Fibroblast of lung (primary cell): ENCODE measurements at regions not wholly inside any gene's neighbourhood (a gene's known extent, or its start where the extent isn't known, plus 50 kb on each side); places are given as distances from the start of the nearest gene placed in this dataset.

ENCODE experiments used
- DNase-seq, 2 donors: peaks; one replicate each; pipeline versions ENCODE4 v3.0.0 to v3.0.0-alpha.2; 2010; ENCODE audit warnings: low read depth in 2 of 2
- H2AFZ ChIP-seq: 2 replicates; pipeline ENCODE4 v1.5.1; 2012; ENCODE audit warnings: low read length, control low read depth, inconsistent platforms
- H3K27ac ChIP-seq: 2 replicates; pipeline ENCODE4 v1.5.1; 2011; ENCODE audit warnings: low read length, control low read depth; ENCODE audit not compliant: insufficient read depth
- H3K27me3 ChIP-seq: 2 replicates; pipeline ENCODE4 v1.5.1; 2011; ENCODE audit warnings: mild to moderate bottlenecking, low read length; ENCODE audit not compliant: control insufficient read depth, insufficient read depth
- H3K36me3 ChIP-seq: 2 replicates; pipeline ENCODE4 v1.5.1; 2011; ENCODE audit warnings: low read length; ENCODE audit not compliant: control insufficient read depth, insufficient read depth
- H3K4me1 ChIP-seq: 2 replicates; pipeline ENCODE4 v1.5.1; 2011; ENCODE audit warnings: low read length; ENCODE audit not compliant: control insufficient read depth, insufficient read depth; ENCODE audit errors: extremely low read depth
- H3K4me2 ChIP-seq: 2 replicates; pipeline ENCODE4 v1.5.1; 2011; ENCODE audit warnings: low read length, control low read depth; ENCODE audit not compliant: insufficient read depth; ENCODE audit errors: extremely low read depth
- H3K4me3 ChIP-seq, 4 experiments: fragments of 200-600 bp in 1 of 4; sonication (generic) in 1 of 4; replicated peaks in 1 of 4; 2 replicates each; pipeline ENCODE4 v1.5.1; 2011 to 2016; ENCODE audit warnings: low read length in 4 of 4, low read depth in 3 of 4, mild to moderate bottlenecking in 3 of 4, control low read depth in 2 of 4, inconsistent platforms in 1 of 4, mixed read lengths in 1 of 4; ENCODE audit not compliant: insufficient read depth in 1 of 4; ENCODE audit errors: control extremely low read depth in 1 of 4
- H3K79me2 ChIP-seq: 2 replicates; pipeline ENCODE4 v1.5.1; 2012; ENCODE audit warnings: mild to moderate bottlenecking, low read length, inconsistent platforms; ENCODE audit not compliant: control insufficient read depth, insufficient read depth
- H3K9ac ChIP-seq: 2 replicates; pipeline ENCODE4 v1.5.1; 2011; ENCODE audit warnings: mild to moderate bottlenecking, low read length, control low read depth; ENCODE audit not compliant: insufficient read depth
- H3K9me3 ChIP-seq: 2 replicates; pipeline ENCODE4 v1.5.1; 2012; ENCODE audit warnings: low read depth, low read length; ENCODE audit not compliant: control insufficient read depth, insufficient read depth
- H4K20me1 ChIP-seq: 2 replicates; pipeline ENCODE4 v1.5.1; 2011; ENCODE audit warnings: low read length; ENCODE audit not compliant: control insufficient read depth, insufficient read depth; ENCODE audit errors: extremely low read depth
- CTCF ChIP-seq, 2 donors: IDR thresholded peaks in 1 of 2; conservative IDR thresholded peaks in 1 of 2; 1 replicate in 1 of 2; 2 replicates in 1 of 2; pipeline ENCODE4 v1.5.1; 2011 to 2012; ENCODE audit warnings: low read length in 2 of 2, control low read depth in 1 of 2, inconsistent platforms in 1 of 2, low read depth in 1 of 2, mild to moderate bottlenecking in 1 of 2
- EZH2 ChIP-seq: IDR thresholded peaks from 2 replicates; pipeline ENCODE4 v1.5.1; 2012; ENCODE audit warnings: low read length, control low read depth, mild to moderate bottlenecking; ENCODE audit errors: missing control alignments

GRCh38 chr1:201734786-201735185, 94.2 kb upstream of the IPO9 start:
- no peak for DNase-seq
- Histone ChIP-seq H3K27me3 (no peaks in the 10 kb centered on the region), H4K20me1 (peaks cover 7% of the 10 kb centered on the region), H3K36me3 (peaks cover 12% of the 10 kb centered on the region), H3K9ac (no peak overlapping the region), H3K4me3 (no peak overlapping the region), H3K9me3 (no peaks in the 10 kb centered on the region), H3K4me2 (no peak overlapping the region), H3K4me1 (peaks cover 48% of the 10 kb centered on the region), H2AFZ (no peak overlapping the region), H3K79me2 (peaks cover 90% of the 10 kb centered on the region), H3K27ac (no peak overlapping the region)
- no peak for TF ChIP-seq CTCF (conservative IDR thresholded peaks at IDR 0.05 in 1 of 2, IDR thresholded peaks at IDR 0.05 in 1 of 2; ENCODE audit: low read depth in 1 of 2, low read length in 2 of 2)
- no peak for TF ChIP-seq EZH2

- DNase-seq: no peak
- TF ChIP-seq CTCF (conservative IDR thresholded peaks at IDR 0.05 in 1 of 2, IDR thresholded peaks at IDR 0.05 in 1 of 2; ENCODE audit: low read depth in 1 of 2, low read length in 2 of 2): no peak
- no peak for TF ChIP-seq EZH2
- Histone ChIP-seq H3K27me3 (no peaks in the 10 kb centered on the region), H3K4me3 (no peak overlapping the region), H3K36me3 (peaks cover 10% of the 10 kb centered on the region), H2AFZ (no peak overlapping the region), H3K4me1 (peaks cover 38% of the 10 kb centered on the region), H3K9me3 (no peaks in the 10 kb centered on the region), H3K79me2 (peaks cover 86% of the 10 kb centered on the region), H3K27ac (peak overlapping the region; percentile 33), H3K9ac (no peak overlapping the region), H4K20me1 (peaks cover 7% of the 10 kb centered on the region), H3K4me2 (no peak overlapping the region)
Measured at GRCh38 chr1:201736707-201737320, 92.1 kb upstream of the IPO9 start.

GRCh38 chr1:201737352-201738060, 91.5 kb upstream of the IPO9 start:
- TF ChIP-seq EZH2 (no peak), CTCF (conservative IDR thresholded peaks at IDR 0.05 in 1 of 2, IDR thresholded peaks at IDR 0.05 in 1 of 2; ENCODE audit: low read depth in 1 of 2, low read length in 2 of 2) (no peak)
- Histone ChIP-seq H3K4me2 (peak overlapping the region; percentile 30), H2AFZ (no peak overlapping the region), H3K4me1 (peaks cover 36% of the 10 kb centered on the region), H4K20me1 (peaks cover 7% of the 10 kb centered on the region), H3K9me3 (no peaks in the 10 kb centered on the region), H3K9ac (peak overlapping the region; percentile 16), H3K79me2 (peaks cover 86% of the 10 kb centered on the region), H3K36me3 (peaks cover 10% of the 10 kb centered on the region), H3K4me3 (no peak overlapping the region), H3K27ac (peak overlapping the region; percentile 33), H3K27me3 (no peaks in the 10 kb centered on the region)
- peak; percentile 84 to 92 for DNase-seq
